AG04449 (cell line): ENCODE measurements at regions not wholly inside any gene's neighbourhood (a gene's known extent, or its start where the extent isn't known, plus 50 kb on each side); places are given as distances from the start of the nearest gene placed in this dataset.

Source experiments
- CTCF ChIA-PET: fragments of 350-600 bp; formaldehyde crosslinking; extraction: SDS; loops from one replicate; lab custom pipeline; 2021; ENCODE audit warnings: antibody characterized with exemption; lab: Yijun Ruan, JAX
- POLR2A ChIA-PET: fragments of 400-600, 350-600 bp; formaldehyde crosslinking; extraction: SDS; loops from one replicate; lab custom pipeline; 2020; ENCODE audit warnings: antibody characterized with exemption, inconsistent platforms; lab: Yijun Ruan, JAX
- DNase-seq: peaks from one replicate; pipeline ENCODE4 v3.0.0-alpha.2; 2010; ENCODE audit warnings: low read depth, low spot score
- H3K4me3 ChIP-seq: 2 replicates; pipeline ENCODE4 v1.5.1; 2011; ENCODE audit warnings: low read depth, mild to moderate bottlenecking, control low read depth, low read length
- TF ChIP-seq, protein P1 (sequence below): IDR thresholded peaks from one replicate; pipeline ENCODE4 v1.5.1; 2011; ENCODE audit warnings: mild to moderate bottlenecking, moderate library complexity, low read length, control low read depth, inconsistent platforms; ENCODE audit not compliant: insufficient read depth; ENCODE audit errors: missing control alignments

DNA sequence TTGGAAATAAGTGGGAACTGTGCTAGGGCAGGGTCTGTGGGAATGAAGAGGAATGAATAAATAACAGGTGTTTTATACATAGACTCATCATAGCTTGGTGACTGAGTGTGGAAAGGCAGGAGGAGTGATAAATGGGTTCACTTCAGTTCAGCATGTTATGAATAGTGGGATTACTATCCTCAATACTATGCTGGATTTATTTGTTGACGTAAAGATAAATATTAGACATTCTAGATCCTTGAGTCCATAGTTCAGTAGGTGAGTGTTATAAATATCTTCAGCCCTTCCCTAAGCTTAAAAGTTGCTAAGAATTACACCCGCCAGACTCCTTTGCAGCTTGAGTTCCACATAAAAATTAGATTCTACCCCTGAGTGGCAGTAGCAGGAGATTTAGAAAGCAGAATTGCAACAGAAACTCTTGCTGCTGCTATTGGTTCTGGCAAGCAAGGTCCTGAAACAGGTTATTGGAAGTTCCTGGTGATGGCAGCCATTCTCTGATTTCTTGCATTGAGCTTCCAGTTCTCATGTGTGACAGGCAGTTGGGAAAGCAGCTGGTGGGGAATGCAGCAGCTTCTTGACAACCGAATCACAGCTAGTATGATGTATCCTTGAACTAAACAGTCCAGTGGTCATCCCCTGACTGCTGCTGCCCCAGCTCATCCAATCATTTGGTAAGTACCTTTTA lies 1558.9 kb downstream of the FAM181B start:
- POLR2A ChIA-PET = no interaction called here
- CTCF ChIA-PET = no interaction called here
- no peak for DNase-seq
- TF ChIP-seq, protein P1, sequence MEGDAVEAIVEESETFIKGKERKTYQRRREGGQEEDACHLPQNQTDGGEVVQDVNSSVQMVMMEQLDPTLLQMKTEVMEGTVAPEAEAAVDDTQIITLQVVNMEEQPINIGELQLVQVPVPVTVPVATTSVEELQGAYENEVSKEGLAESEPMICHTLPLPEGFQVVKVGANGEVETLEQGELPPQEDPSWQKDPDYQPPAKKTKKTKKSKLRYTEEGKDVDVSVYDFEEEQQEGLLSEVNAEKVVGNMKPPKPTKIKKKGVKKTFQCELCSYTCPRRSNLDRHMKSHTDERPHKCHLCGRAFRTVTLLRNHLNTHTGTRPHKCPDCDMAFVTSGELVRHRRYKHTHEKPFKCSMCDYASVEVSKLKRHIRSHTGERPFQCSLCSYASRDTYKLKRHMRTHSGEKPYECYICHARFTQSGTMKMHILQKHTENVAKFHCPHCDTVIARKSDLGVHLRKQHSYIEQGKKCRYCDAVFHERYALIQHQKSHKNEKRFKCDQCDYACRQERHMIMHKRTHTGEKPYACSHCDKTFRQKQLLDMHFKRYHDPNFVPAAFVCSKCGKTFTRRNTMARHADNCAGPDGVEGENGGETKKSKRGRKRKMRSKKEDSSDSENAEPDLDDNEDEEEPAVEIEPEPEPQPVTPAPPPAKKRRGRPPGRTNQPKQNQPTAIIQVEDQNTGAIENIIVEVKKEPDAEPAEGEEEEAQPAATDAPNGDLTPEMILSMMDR = no peak
- no peak overlapping the region for H3K4me3 ChIP-seq

DNA sequence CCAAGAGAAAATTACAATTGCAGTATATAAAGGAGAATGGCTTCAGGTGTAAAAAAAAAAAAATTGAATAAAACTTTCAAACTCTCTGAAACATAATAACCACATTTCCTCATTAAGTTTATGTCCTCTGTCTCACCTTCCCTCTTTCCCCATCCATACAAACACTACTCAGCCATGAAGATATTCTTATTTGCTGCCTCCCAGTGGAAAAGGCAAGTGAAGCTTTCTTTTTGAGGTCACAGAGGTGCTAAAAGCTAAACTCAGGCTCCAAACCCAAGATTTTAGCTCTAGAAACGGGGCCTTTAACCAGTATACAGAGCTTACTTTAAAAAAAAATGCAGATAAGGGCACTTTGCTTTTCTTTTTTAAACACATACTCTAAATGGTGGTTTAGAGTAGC lies 1568.5 kb downstream of the FAM181B start:
- CTCF ChIA-PET = no interaction called here
- TF ChIP-seq, protein P1 = no peak
- no peak for DNase-seq
- POLR2A ChIA-PET = no interaction called here
- no peak overlapping the region for H3K4me3 ChIP-seq

DNA sequence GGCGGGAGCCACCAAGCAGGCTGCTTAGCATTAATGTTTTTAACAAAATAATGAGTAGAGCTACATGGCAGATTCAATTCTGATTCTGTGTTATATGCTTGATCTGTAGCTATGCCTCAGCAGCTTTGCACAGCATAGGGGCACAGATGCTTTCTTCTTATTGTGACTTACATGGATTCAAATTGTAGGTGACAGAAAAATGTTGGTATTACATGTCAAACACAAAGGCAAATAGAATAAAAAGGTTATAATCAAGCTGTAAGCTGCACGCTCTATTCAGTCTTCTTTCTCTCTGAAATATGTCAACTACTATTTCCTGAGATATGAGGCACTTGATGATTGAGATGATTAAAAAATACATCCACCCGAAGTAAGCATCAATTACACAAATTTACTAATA lies 1573.8 kb downstream of the FAM181B start:
- ChIA-PET CTCF (no interaction called here), POLR2A (no interaction called here)
- TF ChIP-seq, protein P1 = no peak
- no peak overlapping the region for H3K4me3 ChIP-seq
- DNase-seq = no peak

DNA sequence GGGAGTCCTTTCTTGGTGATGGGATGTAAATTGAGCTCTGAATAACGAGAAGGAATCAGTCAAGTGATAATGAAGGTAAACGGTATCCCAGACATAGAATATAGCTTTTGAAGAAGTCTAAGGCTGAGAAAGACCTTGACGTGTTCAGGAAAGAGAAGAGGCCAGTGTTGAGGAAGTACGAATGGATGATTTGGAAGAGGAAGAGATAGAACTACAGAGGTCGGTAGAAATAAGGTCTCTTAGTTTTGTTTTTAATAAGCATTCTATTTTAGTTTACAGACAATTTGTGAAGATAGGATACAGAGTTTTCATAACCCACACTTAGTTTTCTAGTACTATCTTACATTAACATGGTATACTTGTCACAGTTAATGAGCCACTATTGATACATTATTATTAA lies 1598.1 kb downstream of the FAM181B start:
- CTCF ChIA-PET = no interaction called here

DNA sequence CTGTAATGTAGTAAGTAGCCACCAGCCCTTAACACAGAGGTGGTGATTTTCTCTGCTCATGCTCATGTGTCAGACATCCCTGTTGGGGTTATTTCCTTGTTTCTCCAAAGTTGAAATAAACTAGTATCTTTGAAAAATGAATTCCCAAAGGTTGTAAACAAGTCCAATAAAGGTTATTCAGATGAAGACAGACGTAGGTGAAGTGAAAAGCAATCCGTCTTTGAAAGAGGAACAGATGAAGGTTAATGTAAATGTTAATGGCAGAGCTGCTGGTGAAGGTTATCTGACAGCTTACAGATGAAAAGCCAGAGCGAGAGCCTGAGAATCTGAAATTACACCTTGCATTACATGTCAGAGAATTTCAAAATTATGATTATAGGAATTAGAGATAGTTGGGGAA lies 1604.0 kb downstream of the FAM181B start:
- TF ChIP-seq, protein P1 = no peak
- ChIA-PET POLR2A (no interaction called here), CTCF (no interaction called here)
- DNase-seq = no peak
- H3K4me3 ChIP-seq = no peak overlapping the region

More for the DNA sequence above, 1598.1 kb downstream of the FAM181B start:
- TF ChIP-seq, protein P1 = no peak
- no peak overlapping the region for H3K4me3 ChIP-seq
- DNase-seq = no peak
- POLR2A ChIA-PET = no interaction called here

DNA sequence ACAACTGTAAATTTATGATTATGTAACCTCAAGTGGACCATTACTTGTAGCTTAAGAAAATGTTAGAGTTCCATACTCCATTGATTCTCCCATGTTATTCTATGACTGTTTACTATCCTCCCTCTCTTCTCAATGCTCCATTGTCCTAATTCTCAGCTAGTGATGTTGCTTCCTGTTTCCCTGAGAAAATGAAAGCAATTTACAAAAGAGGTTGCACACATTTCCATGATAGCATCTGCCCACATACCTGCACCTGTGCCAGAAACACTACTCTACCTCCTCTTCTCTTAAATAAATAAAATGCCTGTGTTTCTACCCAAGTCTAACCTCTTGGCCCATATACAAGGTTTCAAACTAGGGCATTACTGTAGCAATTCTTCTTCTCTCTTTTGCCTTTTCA lies 1620.9 kb downstream of the FAM181B start:
- DNase-seq = no peak
- H3K4me3 ChIP-seq = no peak overlapping the region
- ChIA-PET POLR2A (no interaction called here), CTCF (no interaction called here)
- TF ChIP-seq, protein P1 = no peak
